Hematopoietic multipotent progenitor cell treated with erythropoietin and hydrocortisone succinate and interleukin-3 and kit ligand, for 15 days (in vitro differentiated cells): ENCODE measurements at regions not wholly inside any gene's neighbourhood (a gene's known extent, or its start where the extent isn't known, plus 50 kb on each side); places are given as distances from the start of the nearest gene placed in this dataset.
"Not testable (repeated sequence)": the region's sequence is repeated elsewhere in the genome, so short reads cannot be mapped to it uniquely, and the experiment has no call there.

ENCODE experiments used
- DNase-seq: peaks from one replicate; pipeline ENCODE4 v3.0.0-alpha.2; 2015; ENCODE audit warnings: low spot score

DNA sequence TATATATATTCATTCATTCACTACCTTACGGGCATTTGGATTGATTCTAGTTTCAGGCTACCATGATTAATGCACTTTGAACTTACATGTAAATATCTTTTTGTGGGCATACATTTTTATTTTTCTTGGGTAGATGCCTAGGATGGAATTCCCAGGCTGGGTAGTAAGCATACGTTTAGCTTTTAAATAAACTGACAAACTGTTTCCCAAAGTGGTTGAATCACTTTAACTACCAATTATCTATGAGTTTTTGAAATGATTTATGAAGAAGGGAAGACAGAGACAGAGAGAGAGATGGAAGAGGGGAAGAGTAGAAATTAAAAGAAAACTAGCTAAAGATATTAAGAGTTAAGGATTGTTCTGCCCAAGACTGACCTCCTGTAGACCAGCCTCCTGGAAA is 612.6 kb downstream of the PSAT1 start:
- DNase-seq = no peak

DNA sequence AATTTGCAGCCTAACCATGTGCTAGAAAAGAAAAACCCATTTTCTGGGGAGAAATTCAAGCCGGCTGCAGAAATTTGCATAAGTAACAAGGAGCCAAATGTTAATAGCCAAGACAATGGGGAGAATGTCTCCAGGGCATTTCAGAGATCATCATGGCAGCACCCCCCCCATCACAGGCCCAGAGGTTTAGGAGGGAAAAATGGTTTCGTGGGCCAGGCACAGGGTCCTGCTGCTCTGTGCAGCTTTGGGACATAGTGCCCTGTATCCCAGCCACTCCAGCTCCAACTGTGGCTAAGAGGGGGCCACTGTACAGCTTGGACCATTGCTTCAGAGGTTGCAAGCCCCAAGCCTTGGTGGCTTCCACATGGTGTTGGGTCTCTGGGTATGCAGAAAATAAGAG is 620.0 kb downstream of the PSAT1 start:
- DNase-seq = not testable (repeated sequence)

DNA sequence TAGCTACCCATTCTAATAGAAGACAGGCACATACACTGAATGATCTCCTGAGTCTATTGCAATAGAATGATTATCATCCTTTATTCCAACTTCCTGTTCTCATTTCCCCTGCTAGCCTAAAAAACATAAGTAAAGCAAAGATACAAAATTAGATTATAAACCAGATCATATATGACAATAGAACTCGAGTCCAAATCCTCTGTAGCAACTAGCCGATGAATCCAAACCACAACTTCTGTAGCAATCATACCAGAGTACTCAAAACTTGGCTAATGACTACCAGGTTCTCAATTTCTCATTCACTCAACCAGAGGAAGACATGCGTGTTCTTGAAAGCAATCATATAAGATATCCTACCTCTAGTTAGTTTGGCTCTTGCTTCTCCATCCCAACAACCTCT is 622.1 kb downstream of the PSAT1 start:
- DNase-seq = no peak

DNA sequence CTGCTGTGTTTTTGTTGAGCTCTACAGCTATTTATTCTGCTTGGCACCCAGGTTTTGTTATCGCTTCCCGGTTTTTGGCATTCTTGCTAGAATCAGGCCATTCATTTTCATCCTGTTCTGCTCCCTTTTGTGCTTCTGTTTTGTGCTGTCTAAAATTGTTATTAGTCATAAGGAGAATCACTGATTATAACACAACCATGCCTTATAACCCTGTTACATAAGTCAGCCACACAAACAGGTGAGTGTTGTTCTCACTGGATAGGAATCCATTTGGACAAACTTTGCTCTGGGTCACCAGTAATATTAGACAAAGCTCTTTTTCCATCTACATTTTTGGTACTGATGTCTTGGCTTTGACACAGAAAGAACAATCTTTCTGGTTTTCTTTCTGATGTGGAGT is 622.8 kb downstream of the PSAT1 start:
- DNase-seq = no peak

DNA sequence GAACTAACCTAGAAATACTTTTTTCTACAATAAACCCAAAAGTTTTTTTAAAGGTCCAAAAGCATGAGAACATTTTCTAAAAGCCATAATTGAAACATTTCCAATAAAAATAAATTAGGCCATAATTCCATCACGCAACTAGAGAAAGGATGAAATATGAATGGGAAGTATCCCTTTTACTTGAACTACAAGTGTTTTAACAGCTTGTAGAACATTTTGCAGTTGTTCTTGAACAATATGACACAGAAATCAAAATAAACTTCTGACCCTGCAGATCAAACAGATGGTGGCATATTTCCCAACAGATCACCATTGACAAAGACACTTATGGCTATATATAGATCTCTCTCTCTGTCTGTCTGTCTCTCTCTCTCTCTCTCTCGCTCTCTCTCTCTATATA is 624.4 kb downstream of the PSAT1 start:
- DNase-seq = no peak

DNA sequence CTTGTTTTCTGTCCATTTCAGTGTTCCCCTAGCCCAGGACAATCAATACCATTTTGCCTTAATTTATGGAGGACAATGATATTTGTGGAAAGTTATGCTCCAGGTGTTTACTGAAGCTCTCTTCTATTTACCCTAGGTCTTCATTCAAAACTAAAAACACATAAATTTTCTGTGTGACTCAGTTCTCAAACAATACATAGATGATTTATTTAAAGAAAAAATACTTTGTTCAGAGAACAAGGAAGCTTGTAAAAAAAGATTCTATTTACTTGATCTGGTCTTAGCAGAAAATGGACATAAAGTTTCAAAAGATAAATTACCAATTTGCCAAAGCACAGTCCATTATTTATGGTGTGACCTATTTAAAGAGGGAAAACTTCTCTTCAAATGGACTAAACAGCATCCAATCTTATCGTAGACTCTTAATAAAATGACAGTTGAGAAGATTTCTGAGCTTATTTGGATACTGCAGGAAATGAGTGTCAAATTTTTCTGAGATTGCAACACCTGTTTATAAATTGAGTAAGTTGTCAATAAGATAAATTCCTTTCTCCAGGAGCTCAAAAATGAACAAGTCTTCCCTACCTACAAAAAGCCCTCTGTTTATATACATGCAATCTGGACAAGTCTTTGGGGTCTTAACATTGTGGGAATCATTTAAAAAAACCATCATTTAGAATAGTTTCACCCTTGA is 627.2 kb downstream of the PSAT1 start:
- no peak for DNase-seq

DNA sequence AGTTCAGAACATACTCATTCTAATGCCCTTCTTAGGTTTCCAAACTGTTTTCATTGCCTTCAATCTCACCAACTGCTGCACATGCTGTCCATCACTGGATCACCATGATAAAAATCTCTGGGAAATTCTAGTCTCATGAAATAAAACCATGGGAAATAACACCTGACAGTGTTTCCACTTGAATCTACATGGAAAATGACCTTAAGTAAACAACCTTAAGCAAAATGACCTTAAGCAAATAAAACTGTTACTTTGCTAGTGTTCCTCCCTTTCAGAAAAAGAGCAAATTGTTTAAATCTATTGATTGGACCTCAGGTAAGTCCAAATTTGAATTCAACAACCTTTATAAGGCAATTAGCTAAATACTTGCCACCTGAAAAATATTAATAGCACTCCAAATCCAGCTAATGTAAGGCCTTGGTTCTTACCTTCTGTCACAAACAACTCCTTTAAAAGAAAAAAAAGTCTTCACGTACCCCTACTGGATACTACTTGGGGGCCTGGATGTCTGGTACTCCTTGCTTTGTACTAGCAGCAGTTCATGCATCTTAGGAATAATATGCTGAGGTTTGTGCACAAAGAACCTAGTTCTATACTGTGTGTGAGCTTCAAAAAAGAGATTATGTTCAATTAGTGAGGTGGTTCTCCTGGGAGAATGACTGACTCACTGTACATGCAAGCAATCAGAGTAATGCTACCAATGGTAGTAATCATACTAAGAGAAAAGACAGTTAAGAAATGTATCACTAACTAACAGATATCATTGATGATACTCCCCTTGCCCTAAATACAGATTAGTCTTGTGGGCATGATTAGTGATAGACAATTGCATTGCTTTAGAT is 630.4 kb downstream of the PSAT1 start:
- DNase-seq = no peak

DNA sequence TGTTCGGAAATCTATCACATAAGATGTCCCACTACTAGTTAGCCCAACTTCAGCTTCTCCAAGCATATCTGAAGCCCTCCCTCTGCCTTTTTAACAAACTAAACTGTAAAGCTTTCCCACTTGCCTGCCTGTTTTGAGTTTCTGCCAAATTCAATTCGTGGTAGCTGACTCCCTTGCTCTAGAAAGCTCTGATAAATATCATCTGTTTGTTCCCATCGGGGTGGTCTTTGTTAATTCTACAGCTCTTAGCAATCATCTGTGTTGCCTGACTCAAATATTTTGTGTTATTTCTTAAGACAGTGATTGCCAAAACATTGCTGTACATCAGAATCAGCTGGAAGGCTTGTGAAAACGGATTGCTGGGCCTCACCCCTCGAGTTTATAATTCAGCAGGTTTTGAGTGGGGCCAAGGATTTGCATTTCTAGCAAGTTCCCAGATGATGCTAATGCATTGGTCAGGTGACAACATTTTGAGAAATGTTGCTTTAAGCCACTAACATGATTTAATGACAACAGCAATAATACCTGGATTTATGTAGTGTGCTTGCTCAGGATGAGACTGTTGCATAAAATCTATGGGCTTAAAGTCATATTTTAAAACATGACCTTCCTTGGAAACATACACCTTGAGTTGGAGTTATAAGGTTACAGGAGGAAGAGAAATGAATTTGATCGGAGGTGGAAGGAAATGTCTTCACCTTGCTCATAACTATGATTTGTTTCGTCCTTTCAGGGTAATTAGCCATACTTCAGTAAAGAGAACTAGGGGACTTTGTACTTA is 631.9 kb downstream of the PSAT1 start:
- no peak for DNase-seq

DNA sequence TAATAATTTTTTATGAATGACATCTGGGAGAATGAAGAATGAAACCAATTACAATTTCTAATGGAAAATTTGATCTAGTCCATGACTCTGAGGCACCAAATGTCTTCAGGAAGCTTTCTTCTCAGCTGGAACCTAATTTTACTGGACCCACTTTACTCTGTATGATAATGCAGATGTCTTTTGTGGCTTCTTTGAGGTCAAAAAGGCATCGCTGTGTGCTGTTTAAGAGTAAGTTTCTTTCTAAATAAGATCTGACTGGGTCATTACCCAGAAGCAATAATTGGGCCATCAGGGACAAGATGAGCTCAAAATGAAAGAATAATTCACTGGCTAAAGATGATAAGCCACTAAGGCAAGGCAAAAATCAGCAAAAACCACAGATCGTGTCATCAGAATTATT is 633.4 kb downstream of the PSAT1 start:
- no peak for DNase-seq

DNA sequence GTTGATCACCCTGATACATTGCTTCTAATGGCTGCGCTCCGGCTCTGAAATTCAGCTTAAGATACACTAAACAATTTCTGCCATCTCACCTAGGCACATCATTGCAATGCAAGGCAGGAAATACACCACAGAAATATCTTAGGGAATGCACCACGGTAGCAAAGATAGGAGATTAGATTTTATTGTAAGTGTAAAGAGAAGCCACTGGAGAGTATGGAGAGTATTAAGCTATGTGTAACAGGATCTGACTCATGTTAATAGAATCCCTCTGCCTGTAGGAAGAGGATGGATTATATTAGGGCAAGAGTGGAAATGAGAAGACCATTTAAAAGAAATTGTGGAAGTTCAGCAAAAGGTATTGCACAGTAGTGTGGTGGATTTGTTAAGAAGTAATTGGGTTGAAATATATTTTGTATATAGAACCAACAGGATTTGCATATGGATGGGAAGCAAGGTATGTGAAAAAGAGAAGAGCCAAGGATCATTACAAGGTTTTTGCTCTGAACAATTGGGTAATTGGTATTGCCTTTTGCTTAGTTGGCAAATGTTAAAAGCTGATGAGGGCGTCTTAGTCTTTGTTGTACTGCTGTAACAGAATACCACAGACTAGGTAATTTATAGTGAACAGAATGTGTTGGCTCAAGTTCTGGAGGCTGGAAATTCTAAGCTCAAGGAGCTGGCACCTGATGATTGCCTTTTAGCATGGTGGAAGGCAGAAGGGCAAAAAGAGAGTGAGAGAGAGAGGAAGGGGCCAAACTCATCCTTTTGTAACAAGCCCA is 636.1 kb downstream of the PSAT1 start:
- DNase-seq = no peak

DNA sequence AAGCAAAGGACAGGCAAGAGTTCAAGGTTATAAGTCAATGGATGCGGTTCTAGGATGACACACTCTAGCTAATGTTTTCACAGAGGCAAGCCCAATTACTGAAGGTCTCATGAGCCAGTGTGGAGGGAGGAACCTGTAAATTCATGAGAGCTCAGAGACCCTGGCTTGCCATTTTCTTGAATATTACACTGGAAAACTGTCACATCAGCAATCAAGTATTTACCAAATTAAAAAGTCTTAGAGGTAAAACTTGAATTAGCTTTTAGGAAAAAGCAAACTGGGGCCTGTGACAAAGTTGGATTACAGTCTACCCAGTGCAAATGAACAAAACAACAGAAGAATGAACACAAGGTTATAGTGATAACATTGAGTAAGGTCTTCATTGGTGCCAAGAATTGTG is 636.9 kb upstream of the TLE4 start:
- DNase-seq = no peak

DNA sequence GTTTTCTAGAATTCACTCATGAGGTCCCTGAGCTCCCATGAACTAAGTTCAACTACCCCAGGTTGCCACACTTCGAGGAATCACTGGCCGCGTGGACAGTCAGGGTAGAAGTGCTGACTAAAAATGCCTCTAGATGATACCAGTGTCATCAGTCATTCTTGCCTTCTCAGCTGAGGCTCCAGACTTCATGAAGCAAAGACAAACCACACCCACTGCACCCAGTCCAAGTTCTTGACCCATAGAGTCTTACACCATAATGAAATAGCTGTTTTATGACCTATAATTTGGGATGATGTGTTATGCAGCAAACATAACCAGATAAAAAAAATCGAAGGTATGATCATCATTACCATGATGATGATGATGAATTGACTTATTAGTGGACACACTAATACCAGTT is 632.9 kb upstream of the TLE4 start:
- DNase-seq = no peak

DNA sequence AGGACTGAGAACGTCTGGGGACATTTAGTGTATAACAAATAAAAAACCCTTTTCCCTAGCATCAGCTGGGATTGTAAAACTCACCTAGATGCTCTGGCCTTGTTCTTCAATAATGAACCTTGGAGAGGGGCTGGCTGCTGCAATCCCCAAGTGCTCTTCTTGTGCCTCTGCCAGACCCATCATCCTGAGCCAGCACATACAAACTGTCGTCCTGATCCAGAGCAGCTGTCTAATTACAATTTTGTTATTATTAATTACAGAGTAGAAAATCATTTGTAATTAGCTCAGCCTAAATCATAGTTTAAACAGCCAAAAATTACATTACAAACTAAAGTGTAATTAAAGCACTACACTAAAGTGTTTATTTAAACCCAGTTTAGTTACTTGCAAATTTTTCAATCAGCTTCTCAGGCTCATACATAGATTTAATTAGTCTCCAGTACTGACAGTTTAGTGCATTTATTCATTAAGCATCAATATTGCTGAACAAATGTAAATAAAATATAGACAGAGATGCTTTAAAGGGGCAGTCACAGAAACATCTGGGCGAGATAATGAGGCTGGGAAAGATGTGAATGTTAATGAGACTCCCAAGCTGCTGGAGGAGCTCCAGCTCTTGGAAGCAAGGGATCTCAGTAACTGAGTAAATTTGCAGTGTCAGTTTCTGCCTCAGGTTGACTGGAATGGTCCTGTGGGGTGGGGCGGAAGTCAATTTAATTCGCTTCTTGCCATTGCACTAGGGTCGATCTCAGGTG is 632.3 kb upstream of the TLE4 start:
- DNase-seq = no peak

DNA sequence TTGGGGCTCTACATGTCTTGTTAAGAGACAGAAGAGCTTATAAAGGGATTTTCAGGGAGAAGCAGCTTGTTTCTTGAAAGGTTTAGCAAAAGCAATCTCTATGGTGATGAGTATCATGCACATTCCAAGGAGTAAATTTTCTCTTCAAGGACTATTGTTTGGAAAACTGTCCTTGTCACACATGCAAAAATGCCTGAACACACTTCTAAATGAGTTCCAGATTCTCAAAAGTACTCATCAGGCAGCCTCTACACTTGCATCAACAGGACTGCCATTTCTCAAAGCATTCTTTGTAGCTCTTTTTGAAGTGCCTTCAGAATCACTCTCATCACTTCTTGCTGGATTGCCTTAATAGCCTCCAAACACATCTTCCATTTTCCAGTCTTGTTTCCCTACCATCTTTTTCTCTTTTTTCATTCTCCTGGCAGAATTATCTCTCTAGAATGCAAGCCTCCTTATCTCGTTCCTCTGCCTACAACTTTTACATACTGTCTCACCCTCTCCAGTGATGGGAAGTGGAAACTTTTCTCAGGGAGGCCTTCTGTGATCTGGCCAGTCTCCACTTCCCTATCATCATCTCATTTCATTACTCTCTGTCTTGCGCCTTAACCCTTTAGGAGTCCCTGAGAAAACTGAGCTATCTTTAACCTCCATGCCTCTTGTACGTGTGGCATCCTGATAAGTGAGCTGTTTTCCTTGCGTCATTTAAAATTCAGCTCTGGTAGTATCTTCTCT is 631.5 kb upstream of the TLE4 start:
- no peak for DNase-seq

DNA sequence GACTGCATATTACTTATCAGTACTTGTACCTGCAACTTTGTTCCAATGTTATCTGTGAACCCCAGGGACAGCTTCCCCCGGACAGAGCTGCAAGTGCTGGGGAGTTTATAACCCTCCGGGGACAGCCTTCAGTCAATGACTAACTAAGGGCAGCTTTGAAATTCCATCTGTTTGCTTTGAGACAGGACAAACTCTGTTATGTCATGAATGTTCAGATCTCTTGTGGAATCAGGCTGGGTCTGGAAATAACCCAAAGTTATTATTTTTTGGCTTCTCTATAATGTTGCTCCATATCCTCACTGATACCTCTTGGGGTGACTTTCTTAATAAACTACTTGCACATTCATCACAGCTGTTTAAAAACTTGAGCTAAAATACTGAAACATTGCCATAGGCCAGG is 617.5 kb upstream of the TLE4 start:
- no peak for DNase-seq

DNA sequence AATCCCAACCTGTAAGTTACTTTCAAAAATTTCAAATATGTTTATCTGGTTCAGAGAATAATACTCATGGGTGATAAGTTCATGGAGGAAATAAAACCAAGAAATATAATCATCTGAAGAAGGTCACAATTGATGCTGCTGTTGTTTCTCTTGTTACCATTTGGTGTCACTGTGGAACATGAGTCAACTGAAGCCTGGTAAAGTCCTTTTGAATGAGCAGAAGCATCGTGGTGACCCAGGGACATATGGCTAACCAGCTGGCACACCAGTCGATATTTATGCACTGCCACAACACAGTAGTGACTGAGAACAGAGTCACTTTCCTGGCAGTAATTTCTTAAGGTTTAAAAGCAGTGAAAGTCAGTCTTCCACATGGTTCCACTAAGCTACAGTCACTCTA is 612.9 kb upstream of the TLE4 start:
- DNase-seq = no peak

DNA sequence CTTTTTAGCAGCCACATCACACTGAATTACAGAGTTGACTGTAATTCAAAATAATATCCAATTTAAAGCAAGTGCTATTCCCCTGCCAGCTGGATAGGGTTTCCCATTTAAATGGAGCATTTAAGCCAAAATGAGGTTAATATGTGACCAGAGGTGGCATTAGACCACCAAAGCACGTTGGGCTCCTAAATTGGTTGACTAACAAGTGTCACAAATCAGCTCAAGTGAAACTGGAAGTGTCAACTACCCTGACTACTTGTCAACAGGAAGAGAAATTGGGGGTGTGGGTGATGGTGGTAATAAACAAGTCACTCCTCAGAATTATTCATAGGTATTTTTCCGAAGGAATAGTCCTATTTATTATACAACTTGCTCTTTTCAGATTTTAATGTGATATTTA is 609.6 kb upstream of the TLE4 start:
- DNase-seq = no peak

DNA sequence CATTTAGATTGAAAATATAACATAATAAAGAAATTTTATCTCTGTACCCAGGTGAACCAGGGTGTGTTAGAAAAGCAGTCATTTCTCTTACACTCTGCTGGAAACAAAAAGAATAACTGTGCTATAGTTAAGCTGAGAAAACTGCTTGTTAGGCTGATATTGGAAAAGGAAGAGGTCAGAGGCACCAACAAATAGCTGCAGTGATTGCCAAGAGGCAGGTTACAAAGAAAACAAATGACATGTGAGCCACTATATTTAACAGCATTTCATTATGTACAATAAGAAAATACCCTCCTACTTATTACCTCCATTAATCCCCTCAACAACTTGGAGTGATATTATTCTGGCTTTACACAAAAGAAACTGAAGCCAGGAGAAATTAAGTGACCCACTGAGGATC is 607.9 kb upstream of the TLE4 start:
- no peak for DNase-seq

DNA sequence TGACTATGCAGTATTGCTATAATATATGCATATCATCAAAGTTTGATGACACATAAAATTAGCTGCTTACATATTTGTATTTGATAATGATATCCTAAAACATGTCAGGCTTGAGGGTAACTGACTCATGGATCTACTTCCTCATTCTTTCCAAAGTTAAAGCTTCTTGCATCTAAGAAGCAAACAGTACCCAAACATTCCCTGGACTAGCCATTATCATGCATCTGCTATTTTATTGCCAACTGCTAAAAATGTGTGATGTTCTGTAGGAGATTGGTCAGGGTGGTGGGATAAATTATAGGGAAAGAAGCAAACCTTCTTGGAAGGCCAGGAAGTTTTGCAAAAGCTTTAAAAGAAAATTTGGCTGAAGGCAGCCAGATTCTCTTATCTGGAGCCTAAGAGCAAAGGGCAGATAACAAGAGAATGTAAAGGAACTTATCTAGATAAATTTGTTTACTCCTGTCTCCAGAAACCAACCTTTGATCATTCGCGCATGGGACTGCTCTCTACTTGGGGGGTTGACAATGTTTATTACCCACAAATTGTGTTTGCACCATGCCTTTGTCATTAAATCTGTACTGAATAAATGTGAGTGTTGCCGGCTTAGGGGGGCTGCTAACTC is 604.1 kb upstream of the TLE4 start:
- DNase-seq = no peak

DNA sequence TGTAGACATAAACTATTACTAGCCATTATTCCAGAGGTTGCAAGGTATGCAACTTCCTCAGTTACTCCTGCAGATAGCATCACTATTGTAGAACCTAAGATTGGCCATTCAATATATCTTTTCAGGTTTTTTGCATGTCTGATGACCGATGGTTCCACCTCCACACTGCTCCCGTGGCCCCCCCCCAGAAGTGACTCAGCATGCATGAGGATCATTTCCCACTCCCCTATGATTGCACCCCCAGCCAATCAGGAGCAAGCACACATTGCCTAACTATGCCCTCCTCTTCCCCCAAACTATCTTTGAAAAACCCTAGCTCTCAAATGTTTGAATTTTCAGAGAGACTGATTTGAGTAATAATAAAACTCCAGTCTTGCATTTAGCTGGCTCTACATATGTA is 601.4 kb upstream of the TLE4 start:
- no peak for DNase-seq
